Middle frontal gyrus (tissue), 1 donor: ENCODE measurements at regions not wholly inside any gene's neighbourhood (a gene's known extent, or its start where the extent isn't known, plus 50 kb on each side); places are given as distances from the start of the nearest gene placed in this dataset.

Source experiments
- DNase-seq: peaks from one replicate; pipeline ENCODE4 v3.0.0-alpha.2; 2015; ENCODE audit warnings: low spot score; ENCODE audit errors: extremely low spot score

DNA sequence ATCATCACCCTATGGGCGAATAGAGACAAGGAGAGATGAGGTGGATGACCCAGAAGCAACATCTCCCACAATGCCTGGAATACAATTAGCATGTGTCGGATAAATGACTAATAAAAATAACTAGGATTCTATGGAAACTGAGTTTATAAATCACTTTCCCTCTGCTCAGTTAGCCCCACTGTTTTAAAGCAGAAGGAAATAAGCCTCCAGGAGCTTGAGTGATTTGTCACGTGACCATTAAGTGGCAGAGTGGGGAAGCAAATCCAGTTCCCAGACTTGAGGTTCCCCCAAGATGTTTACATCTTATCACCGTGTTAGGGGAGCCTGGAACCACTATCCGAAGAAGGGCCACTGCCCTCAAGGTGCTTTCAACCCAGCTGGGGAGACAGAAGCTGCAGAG lies 136.5 kb upstream of the CCND2 start:
- no peak for DNase-seq

DNA sequence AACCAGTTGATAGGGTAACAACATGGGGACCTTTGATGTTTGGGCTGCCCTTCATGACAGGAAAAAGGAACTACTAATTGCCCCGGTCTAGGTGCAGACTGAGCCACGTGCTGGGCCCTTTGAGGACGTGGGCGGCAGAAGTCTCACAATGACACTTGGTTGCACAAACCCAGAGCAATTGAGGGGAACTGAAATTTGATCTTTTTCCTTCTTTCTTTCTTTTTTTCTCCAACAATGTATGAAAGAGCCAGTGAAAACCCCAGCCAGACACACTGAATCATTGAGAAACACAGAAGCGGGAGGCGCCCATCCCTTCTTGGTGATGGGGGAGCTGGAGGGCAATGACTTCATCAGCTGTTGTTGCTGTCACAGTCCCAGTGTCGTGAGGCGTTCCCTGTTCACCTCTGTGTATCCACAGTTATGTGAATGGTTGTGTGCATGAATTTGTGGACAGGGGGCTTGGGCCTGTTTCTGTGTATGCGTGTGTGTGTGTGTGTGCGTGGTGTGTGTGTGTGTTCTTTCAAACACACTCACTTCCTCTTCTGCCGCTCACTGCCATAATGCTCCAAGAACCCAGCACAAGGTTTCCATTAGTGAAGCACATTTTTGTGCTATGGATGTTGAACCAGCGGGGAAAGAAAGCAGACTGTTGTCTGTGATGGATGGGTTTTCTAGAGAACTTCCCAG lies 137.5 kb upstream of the CCND2 start:
- no peak for DNase-seq

DNA sequence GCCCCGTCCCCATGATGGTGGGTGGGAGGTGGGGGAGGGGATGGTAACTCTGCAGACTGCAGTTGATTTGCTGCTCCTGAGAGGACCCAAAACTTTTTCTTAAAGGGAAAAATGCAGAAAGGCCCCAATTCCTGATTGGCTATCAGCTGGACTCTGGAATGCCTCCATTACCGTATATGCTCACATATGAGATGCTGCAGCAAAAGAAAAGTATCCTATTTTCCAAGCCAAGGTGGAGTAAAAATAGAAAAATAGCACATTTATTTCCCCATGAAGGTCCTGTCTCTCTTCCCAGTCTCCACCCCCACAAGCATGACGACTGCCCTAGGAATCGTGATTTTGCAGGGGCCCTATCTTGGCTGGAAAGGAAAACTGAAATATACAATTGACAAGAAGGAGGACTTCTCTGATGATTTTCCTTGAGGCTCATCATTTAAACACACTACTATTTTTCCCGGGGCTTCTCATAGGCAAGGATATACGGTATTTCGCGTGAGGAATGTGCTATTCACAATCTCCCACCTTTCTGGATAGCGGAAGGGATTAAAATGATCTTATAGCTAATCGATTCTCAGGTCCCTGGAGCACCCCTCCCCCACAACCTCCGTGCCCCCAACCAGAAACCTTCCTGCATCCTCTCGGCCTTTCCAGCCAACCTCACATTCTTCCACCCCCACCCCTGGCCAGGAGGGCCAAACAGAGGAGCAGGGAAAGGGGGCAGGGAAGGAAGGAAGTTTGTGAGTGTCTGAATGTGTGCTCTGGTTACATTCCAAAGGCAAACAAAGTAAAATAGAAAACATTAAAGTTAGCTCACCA lies 138.9 kb upstream of the CCND2 start:
- DNase-seq = no peak

DNA sequence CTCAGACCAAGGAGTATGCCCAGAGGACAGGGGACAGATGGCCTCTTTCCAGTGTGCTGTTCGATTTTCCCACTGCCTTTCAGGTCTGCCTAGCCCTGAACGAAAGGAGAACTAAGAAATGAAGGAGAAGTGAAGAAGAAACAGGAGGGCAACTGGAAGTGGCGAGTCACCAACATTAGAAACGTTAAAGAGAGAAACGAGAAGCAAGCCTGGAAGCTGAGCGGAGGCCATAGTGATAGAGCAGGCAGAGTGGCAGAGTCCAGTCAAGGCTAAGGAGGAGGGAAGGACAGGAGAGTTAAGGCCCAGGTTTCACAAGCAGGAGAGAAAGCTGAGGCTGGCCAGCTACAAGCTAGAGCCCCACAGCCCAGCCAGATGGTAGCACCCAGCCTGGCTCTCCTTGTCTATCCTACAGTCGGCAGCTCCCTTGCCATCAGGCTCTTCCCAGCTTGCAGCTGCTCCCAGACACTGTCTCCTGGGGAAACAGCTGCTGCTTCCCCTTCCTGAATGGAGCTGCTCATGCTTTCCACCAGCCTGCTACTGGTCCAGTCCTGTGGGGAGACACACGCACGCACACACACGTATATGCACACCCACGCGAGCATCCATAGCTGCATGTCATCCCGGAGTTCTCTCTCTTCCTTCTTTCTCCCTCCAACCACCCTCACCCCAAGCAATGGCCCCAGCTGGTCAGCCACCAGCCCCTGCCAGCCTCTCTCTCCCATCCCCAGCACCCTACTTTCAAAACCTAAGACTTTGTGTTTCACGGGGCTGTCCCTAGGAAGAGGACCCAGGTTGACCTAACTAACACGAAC lies 139.7 kb upstream of the CCND2 start:
- no peak for DNase-seq

DNA sequence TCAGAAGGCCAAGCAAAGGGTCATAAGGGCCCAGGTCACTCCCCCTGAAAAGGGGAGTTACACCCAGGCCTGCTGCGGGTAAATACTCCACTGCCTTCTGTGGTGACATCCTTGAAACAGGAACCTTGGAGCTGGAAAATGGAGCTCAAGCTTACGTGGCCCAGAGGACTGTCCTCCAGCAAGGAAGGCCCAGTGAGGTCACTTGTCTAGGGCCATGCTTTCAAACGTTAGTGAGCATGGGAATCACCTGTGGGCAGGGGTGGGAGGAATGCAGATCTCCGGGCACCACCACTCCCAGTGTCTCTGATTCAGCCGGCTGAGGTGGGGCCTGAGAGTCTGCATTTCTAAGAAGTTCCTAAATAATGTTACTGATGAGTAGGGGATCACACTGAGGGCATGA lies 140.5 kb upstream of the CCND2 start:
- DNase-seq = no peak

DNA sequence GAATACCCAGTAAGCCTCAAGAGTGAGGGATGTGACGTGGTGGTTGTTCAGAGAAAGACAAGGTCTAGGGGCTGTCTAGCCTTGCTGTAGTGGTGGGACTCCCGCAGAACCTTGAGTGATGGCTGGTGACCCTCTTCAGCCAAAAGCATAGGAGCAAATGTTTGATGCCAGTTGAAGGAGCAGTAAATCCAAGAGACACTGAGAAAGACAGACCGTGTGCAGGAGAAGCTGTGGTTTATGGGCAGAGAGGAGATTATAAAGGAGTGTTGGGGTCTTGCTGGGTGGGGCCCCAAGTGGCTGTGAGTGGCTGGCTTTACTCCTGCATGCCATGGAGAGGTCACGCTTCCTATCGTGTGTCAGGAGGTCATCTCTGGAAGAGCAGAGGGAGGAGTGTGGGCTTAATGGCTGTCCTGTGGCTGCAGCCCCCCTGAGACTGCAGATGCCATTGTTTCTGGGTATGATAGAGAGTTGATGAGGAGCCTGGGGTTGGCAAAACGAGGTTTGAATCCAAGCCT lies 152.0 kb upstream of the CCND2 start:
- no peak for DNase-seq

DNA sequence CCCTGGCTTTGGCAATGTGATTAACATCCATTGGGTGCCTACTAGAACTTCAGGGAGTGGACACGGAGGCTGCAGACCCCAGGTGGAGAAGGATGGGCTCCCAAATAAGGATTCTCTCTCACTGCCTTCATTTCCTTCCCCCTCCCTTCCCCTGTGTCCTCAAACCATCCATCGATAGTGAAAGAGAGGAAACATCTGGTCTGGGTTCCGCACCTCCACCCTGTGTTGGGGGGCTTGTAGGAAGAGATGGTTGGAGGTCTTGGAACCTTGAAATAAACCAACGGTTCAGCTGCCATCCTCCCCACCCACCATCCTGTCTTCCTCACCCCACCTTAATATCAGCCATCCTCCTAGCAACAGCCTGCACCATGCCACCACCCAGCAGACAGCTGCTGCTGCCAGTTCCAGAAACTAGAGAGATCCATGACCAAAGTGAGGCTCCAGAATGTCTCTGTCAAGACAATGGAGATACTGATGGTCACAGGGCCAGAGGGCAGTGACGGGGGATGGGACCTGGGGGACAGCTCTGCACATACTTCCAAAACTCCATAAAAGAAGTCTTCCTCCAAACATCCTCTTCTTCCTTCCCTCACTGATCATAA lies 153.1 kb upstream of the CCND2 start:
- DNase-seq = no peak

DNA sequence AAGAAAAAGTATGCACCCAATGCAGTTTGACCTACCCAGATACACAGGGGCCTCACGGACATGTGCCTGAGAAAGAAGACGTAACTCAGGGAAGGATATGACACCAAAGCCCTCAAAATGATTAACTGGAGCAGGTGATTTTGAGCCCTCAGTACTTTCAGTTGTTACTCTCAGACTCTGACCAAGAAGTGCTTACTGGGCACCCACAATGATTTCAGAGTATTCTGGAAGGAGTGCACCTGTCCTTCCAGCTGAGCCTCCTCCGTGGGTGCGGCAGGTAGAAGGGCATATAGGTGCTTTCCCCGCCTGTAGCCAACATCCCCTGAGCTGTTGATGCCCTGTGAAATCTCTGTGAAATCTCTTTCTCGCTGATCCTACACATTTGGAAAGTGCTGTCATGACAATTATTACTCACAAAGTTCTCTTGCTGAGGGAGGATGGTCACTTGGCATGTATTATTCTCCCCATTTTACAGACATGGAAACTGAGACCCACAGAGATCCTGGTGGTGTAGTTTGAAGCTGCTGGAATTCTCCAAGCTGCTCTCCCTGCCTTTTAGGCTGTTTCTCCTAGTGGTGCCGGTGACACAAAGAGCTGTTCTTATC lies 154.3 kb upstream of the CCND2 start:
- DNase-seq = no peak

DNA sequence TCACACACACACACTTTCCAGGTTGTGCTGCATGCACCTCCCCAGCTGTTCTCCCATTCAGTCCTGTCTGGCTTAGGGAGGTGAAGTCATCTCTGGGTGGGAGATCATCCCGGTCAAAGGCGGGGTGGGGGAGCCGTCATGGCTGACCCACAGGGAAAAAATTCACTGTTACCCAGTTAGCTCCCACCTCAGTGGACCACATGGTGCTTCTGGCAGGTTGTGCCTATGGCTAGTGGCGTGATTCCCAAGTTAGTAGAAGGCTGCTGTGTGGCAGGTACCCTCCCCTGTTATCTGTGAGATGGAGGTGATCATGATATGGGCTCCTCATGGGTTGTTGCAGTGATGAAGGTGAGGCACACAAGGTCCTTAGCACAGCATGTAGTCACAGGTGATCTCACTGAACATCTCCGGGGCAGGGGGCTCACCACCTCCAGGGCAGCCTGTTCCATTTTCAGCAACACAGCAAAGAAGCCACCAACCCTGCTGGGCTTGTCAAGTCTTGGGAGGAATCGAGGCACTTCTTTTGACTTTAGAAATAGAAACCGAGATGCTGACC lies 154.9 kb upstream of the CCND2 start:
- DNase-seq = no peak

DNA sequence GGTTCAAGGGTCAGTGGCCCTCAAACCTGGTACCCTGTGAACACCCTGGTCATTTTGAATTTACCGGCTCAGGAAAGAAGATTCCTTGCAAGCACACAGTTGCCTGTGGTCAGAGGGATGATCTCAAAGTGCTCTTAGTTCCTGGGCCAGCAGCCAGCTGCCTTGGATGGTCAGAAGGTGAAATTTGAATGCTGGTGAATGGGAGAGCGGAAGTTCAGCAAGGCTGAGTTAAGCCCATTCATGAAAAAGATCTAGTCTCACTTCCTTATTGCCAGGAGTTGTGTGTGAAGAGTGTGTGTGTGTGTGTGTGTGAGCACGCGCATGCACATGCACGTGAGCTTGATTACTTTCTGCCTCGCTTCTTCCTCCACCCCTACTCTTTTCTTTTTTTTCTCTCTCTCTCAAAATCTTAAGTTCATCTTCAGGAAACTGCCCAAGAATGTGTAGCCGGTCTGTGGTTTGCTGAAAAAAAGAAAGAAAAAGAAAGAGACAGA lies 155.5 kb upstream of the CCND2 start:
- no peak for DNase-seq

DNA sequence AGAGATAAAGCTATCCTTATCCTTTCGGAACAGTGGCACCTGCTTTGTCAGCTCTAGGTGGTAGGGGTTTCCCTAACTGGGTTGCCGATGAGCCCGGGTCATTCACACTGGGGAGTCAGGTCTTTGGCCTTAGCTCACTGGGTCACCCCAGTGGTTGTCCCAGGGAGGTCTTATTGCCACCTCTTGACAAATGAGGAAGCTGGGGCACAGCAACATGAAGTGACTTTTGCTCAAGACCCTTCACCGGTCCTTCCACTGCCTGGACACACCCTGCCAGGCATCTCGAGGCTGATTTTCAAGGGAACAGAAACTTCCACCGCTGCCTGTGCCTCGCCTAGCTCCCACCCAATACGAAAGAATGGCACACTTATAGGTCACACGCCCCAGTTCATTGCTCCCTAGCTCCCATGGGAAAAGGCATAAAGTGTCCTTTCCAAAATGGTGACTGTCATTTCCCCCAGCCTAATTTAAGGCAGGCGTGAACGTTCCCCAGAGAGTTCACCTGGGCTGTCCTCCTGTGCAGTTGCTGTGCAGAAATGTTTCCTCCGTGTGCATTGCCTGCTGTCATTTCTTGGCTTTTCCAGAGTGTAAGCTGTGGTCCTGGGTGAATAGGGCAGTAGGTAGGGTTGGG lies 156.1 kb upstream of the CCND2 start:
- DNase-seq = no peak

DNA sequence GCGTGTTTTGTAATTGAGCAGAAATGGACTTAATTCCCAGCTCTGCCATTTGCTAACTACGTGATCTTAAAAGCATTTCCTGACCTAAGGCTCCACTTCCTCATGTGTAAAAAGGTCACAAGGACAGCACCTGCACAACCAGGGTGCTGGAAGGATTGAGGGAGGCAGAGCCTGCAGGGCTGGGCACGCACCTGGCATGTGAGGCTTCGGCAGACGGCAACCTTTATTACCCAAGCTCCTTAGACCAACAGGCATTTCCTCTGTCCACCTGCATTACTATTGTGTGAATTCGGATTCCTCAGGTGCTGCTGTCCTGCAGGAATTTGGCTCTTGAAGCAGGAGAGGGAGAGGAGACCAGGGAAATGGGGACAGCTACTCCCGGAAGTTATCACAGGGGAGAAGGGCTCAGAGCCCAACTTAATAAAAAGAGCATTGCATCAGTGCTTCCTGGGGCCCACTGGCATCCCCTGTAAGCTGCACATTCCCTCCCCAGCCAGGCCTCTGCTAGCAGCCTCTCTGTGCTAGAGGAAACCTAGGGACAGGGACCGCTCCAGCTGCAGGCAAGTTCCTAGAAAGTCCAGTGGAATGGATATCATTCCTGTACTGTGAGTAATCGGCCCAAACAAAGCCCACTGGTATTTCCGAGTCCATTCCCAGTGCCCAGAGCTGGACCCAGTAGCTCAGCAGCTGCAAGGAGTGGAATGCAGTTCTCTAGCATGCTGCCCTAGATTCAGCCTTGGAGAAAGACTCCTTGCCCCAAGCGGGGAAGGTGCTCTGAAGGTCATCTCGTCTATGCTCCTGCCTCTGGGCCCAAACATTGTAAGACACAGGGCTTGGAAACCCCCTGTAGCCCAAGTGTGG lies 157.1 kb upstream of the CCND2 start:
- no peak for DNase-seq

DNA sequence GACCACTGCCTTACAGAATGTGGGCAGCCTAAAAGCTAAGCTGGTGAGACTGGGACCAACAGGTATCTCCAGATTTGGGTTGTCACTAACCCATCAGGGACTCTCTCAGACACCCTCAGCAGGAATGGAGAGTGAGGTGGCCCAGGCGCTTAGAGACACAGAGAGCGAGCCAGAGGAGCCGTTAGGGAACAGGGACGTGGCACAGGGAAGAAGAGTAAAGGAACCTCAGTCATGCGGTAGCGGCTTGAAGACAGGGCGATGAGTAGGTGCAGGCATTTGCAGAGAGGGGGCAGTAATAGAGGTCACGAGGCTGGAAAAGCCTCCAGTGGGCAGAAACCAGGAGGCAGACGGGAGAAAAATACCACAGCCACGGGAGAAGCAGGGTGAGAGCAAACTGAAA lies 158.0 kb upstream of the CCND2 start:
- DNase-seq = no peak

DNA sequence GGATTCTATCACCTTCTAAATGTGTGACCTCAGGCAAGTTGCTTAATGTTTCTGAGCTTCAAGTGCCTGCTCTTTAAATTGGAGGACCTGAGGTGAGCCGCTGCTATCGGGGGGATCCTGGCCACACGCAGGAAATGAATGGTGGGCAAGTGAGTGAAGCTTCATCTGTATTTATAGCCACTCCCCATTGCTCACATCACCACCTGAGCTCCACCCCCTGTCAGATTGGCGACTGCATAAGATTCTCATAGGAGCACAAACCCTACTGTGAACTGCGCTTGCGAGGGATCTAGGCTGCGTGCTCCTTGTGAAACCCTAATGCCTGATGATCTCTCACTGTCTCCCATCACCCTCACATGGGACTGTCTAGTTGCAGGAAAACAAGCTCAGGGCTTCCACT lies 158.6 kb upstream of the CCND2 start:
- no peak for DNase-seq

DNA sequence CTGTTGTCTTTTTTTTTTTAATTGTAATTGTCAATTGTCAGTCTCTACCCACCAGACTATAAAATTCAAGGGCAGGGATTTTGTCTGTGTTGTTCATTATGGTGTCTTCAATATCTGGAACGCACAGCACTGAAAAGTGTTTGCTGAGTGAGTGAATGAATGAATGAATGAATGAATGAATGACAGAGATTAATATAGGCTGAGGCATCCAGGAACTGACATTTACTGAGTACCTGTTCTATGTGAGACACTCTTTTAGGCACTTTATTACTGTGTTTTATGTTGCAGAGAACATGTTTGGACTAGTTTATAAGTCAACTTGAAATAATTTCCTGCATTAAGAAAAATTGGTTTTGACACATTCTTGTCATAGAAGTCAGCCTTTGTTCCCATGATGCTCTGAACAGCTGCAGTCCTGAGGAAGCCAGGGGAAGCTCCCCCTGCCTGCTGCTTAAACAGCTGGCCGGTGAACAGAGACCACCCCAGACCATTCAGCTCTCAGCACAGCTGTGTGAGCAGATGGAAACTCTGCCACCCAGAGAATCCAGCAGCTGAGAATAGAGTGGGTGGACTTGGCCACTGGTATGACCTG lies 160.7 kb upstream of the CCND2 start:
- no peak for DNase-seq

DNA sequence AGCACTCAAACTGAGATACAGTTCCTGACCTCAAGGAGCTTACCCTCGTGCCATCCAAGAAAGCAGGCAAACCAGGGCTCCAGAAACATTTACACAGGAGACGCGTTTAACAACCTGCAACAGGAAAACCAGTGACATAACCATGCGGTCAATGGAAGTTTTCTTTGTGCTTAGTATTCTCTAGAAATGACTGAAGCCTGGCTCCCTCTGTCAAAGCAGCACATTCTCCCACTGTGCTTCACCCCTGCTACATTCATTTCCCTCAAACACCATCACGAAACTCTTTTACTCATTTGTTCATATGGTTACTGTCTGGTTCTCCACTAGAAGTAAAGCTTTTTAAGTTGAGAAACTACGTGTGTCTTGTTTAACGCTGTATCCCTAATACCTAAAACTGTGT lies 161.3 kb upstream of the CCND2 start:
- no peak for DNase-seq

DNA sequence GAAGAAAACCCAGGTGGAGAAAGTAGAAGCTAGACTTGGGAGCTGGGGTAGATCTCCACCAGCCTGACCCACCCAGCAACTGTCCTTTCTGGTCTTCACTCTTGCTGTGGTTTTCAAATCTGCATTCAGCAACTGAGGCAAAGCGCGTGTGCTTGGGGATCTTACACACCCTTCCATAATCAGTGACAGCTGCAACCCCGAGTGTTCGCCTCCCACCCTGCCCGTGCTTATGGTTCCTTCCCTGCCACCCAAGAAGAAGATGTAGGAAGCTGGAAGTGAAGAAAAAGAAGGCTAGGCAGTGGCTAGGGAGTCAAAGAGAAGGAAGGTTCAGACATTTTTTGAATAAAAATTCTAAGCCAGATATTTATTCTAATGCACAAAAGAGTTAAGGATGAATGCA lies 162.6 kb upstream of the CCND2 start:
- no peak for DNase-seq

DNA sequence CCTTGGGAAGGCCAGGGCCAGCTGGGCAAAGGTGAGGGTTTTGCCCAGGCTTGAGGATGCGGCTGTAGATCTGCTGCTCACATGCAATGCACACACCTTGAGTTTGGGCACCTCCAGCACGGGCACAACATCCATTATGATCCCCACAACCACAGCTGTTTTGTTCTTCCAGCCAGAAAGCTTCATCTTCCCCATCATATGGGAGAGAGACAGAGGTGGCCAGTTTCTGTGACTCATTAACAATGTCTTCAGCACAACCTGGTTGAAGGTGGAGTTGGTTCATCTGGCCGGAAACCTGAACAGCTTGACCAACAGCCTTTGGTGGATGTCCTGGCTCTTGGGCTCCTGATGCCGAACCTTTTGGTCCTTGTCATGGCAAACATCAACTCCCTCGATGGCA lies 163.7 kb upstream of the CCND2 start:
- no peak for DNase-seq

DNA sequence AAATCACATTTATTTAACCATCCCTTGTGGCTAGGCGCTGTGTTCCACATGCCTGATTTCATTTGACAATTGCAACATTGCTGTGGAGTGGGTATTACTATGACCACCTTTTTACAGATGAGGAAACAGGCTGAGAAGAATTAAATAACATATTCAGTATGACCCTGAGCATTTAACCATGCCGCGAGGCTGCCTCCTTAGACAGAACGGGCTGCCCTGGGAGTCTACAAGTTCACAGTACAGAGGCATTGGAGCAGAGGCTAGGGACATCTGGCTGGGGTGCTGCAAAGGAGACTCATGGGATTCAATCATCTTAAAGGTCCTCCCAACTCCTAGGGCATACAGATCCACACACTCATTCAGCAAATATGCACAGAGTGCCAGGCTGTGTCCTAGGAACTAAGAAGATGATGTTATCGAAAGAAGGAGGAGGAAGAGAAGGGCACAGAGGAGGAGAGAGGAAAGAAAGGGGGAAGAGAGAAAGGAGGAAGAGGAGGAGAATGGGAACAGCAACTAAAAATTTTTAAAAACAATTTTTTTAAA lies 164.7 kb upstream of the CCND2 start:
- no peak for DNase-seq
